ENCODE measurements at regions not wholly inside any gene's neighbourhood (a gene's known extent, or its start where the extent isn't known, plus 50 kb on each side); places are given as distances from the start of the nearest gene placed in this dataset.

DNA sequence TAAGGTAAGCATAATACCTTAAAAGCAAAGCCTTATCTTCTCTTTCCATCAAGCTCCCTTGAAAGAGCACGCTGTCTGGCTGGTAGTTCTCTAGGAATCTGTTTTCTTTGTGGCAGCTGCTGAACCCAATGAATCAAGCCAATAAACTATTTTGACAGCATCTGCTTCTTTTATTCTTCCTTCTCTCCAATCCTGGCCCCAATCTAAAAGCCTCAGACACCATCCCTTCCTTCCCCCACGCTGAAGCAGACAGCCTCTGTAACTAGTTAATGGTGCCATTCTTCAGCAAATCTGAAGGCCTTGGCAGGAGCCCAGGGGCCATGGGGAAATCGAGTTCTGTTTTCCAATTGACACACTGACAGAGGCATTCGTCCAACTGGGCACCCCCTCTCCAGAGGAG is 186.6 kb upstream of the LYZL1 start:
- Histone ChIP-seq H3K9me3 (replicated peaks; ENCODE audit: control insufficient read depth, insufficient read depth, low read depth, low read length) (no peaks in the 10 kb centered on the region; the same call in 1 of the 2 replicates), H3K4me3 (no peak overlapping the region), H3K27ac (ENCODE audit: extremely low read depth, low read depth, low read length) (no peak overlapping the region), H3K9me1 (ENCODE audit: control insufficient read depth, insufficient read depth, low read length) (no peaks in the 10 kb centered on the region), H3K9ac (ENCODE audit: insufficient read depth in 1 of 2, low read depth in 2 of 2, low read length in 2 of 2) (no peak overlapping the region), H2AFZ (ENCODE audit: low read depth, low read length) (no peak overlapping the region), H3K36me3 (ENCODE audit: control insufficient read depth, insufficient read depth, low read length) (no peaks in the 10 kb centered on the region), H3K4me1 (replicated peaks in 1 of 2; ENCODE audit: control insufficient read depth in 2 of 2, insufficient read depth in 2 of 2, low read length in 2 of 2) (no peaks in the 10 kb centered on the region), H4K20me1 (replicated peaks; ENCODE audit: control insufficient read depth, insufficient read depth, low read length) (no peaks in the 10 kb centered on the region; the same call in 1 of the 2 replicates), H3K4me2 (ENCODE audit: insufficient read depth, low read length) (no peak overlapping the region), H3K27me3 (ENCODE audit: control insufficient read depth in 2 of 2, insufficient read depth in 2 of 2, low read length in 2 of 2) (peaks cover 11 to 23% of the 10 kb centered on the region in 2 experiments), H3K79me2 (ENCODE audit: control insufficient read depth, insufficient read depth, low read length) (no peaks in the 10 kb centered on the region)
- no TSS peak for BruUV-seq (replicated peaks)
- 2% methylated on average over 4 of the region's 4 CpGs for WGBS (ENCODE audit: insufficient coverage, low coverage, missing lambda C conversion rate)
- CTCF ChIA-PET (ENCODE audit: low intra/inter-chr PET ratio) = no interaction called here
- DNase-seq (ENCODE audit: extremely low read depth in 1 of 4, low spot score in 3 of 4) (no peak), FAIRE-seq (no peak), ATAC-seq (no peak)
- intact Hi-C loops (cut with micrococcal nuclease) = no loop called here
- POLR2A ChIA-PET = no interaction called here
- in situ Hi-C loops (cut with MboI) = no loop called here
- TF ChIP-seq TRIM24 (IDR thresholded peaks at IDR 0.05) = no peak
- no peak for TF ChIP-seq YBX1 (IDR thresholded peaks at IDR 0.05)
- no peak for TF ChIP-seq STAG1 (CRISPR knock-in tag; IDR thresholded peaks at IDR 0.05; ENCODE audit: borderline replicate concordance)
- TF ChIP-seq CBX8 (IDR thresholded peaks at IDR 0.05; ENCODE audit: borderline replicate concordance, extremely low read depth, low read depth, low read length, poor library complexity, severe bottlenecking) = no peak
- no peak for TF ChIP-seq MTA1 (IDR thresholded peaks at IDR 0.05; ENCODE audit: borderline replicate concordance)
- TF ChIP-seq, protein P1, sequence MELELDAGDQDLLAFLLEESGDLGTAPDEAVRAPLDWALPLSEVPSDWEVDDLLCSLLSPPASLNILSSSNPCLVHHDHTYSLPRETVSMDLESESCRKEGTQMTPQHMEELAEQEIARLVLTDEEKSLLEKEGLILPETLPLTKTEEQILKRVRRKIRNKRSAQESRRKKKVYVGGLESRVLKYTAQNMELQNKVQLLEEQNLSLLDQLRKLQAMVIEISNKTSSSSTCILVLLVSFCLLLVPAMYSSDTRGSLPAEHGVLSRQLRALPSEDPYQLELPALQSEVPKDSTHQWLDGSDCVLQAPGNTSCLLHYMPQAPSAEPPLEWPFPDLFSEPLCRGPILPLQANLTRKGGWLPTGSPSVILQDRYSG (tag; conservative IDR thresholded peaks at IDR 0.05; ENCODE audit: low read depth) = no peak
- TF ChIP-seq TSC22D4 (tag; IDR thresholded peaks at IDR 0.05) = no peak
- TF ChIP-seq CAMTA2 (CRISPR knock-in tag; conservative IDR thresholded peaks at IDR 0.05) = no peak
- no peak for TF ChIP-seq FOXJ3 (CRISPR knock-in tag; IDR thresholded peaks at IDR 0.05)
- TF ChIP-seq, protein P2, sequence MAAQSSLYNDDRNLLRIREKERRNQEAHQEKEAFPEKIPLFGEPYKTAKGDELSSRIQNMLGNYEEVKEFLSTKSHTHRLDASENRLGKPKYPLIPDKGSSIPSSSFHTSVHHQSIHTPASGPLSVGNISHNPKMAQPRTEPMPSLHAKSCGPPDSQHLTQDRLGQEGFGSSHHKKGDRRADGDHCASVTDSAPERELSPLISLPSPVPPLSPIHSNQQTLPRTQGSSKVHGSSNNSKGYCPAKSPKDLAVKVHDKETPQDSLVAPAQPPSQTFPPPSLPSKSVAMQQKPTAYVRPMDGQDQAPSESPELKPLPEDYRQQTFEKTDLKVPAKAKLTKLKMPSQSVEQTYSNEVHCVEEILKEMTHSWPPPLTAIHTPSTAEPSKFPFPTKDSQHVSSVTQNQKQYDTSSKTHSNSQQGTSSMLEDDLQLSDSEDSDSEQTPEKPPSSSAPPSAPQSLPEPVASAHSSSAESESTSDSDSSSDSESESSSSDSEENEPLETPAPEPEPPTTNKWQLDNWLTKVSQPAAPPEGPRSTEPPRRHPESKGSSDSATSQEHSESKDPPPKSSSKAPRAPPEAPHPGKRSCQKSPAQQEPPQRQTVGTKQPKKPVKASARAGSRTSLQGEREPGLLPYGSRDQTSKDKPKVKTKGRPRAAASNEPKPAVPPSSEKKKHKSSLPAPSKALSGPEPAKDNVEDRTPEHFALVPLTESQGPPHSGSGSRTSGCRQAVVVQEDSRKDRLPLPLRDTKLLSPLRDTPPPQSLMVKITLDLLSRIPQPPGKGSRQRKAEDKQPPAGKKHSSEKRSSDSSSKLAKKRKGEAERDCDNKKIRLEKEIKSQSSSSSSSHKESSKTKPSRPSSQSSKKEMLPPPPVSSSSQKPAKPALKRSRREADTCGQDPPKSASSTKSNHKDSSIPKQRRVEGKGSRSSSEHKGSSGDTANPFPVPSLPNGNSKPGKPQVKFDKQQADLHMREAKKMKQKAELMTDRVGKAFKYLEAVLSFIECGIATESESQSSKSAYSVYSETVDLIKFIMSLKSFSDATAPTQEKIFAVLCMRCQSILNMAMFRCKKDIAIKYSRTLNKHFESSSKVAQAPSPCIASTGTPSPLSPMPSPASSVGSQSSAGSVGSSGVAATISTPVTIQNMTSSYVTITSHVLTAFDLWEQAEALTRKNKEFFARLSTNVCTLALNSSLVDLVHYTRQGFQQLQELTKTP (IDR thresholded peaks at IDR 0.05; ENCODE audit: low read depth in 1 of 2, partially characterized antibody in 2 of 2) = no peak
- TF ChIP-seq TOE1 (IDR thresholded peaks at IDR 0.05; ENCODE audit: borderline replicate concordance) = no peak
- TF ChIP-seq TOE1 (CRISPR knock-in tag; IDR thresholded peaks at IDR 0.05; ENCODE audit: borderline replicate concordance, low read depth) = no peak
- TF ChIP-seq, protein P3, sequence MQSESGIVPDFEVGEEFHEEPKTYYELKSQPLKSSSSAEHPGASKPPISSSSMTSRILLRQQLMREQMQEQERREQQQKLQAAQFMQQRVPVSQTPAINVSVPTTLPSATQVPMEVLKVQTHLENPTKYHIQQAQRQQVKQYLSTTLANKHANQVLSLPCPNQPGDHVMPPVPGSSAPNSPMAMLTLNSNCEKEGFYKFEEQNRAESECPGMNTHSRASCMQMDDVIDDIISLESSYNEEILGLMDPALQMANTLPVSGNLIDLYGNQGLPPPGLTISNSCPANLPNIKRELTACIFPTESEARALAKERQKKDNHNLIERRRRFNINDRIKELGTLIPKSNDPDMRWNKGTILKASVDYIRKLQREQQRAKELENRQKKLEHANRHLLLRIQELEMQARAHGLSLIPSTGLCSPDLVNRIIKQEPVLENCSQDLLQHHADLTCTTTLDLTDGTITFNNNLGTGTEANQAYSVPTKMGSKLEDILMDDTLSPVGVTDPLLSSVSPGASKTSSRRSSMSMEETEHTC (IDR thresholded peaks at IDR 0.05) = no peak
- TF ChIP-seq GATAD2A (IDR thresholded peaks at IDR 0.05) = no peak
- no peak for TF ChIP-seq RB1 (IDR thresholded peaks at IDR 0.05; ENCODE audit: low read depth)
- no peak for TF ChIP-seq CBX1 (IDR thresholded peaks at IDR 0.05; ENCODE audit: low read depth)
- TF ChIP-seq, protein P4, sequence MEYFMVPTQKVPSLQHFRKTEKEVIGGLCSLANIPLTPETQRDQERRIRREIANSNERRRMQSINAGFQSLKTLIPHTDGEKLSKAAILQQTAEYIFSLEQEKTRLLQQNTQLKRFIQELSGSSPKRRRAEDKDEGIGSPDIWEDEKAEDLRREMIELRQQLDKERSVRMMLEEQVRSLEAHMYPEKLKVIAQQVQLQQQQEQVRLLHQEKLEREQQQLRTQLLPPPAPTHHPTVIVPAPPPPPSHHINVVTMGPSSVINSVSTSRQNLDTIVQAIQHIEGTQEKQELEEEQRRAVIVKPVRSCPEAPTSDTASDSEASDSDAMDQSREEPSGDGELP (CRISPR knock-in tag; IDR thresholded peaks at IDR 0.05; ENCODE audit: borderline replicate concordance) = no peak
- TF ChIP-seq MCM3 (IDR thresholded peaks at IDR 0.05) = no peak
